ENCODE measurements at regions not wholly inside any gene's neighbourhood (a gene's known extent, or its start where the extent isn't known, plus 50 kb on each side); places are given as distances from the start of the nearest gene placed in this dataset.

- Histone ChIP-seq H3K36me3 (ENCODE audit: control insufficient read depth, insufficient read depth, low read length) (no peaks in the 10 kb centered on the region), H3K4me3 (ENCODE audit: low read length) (no peak overlapping the region), H3K27ac (ENCODE audit: low read length) (no peak overlapping the region), H3K4me1 (ENCODE audit: control insufficient read depth, insufficient read depth, low read length) (no peaks in the 10 kb centered on the region), H3K27me3 (ENCODE audit: control insufficient read depth, insufficient read depth, low read length) (no peaks in the 10 kb centered on the region), H3K9me3 (ENCODE audit: control insufficient read depth, insufficient read depth, low read length) (peaks cover 15% of the 10 kb centered on the region)
- peaks cover 0 to 4% of the 10 kb centered on the region in 2 donors for H3K27me3 Mint-ChIP-seq (ENCODE audit: low read depth in 2 of 2)
- no peak overlapping the region for H3K4me3 Mint-ChIP-seq
- WGBS (ENCODE audit: insufficient coverage), result 97% methylated on average over 5 of the region's 5 CpGs
- peaks cover 6% of the 10 kb centered on the region in 2 donors for H3K9me3 Mint-ChIP-seq
- peaks cover 13% of the 10 kb centered on the region for H3K36me3 Mint-ChIP-seq
- no peak for ATAC-seq
- no peak for DNase-seq
- TF ChIP-seq, protein P1, sequence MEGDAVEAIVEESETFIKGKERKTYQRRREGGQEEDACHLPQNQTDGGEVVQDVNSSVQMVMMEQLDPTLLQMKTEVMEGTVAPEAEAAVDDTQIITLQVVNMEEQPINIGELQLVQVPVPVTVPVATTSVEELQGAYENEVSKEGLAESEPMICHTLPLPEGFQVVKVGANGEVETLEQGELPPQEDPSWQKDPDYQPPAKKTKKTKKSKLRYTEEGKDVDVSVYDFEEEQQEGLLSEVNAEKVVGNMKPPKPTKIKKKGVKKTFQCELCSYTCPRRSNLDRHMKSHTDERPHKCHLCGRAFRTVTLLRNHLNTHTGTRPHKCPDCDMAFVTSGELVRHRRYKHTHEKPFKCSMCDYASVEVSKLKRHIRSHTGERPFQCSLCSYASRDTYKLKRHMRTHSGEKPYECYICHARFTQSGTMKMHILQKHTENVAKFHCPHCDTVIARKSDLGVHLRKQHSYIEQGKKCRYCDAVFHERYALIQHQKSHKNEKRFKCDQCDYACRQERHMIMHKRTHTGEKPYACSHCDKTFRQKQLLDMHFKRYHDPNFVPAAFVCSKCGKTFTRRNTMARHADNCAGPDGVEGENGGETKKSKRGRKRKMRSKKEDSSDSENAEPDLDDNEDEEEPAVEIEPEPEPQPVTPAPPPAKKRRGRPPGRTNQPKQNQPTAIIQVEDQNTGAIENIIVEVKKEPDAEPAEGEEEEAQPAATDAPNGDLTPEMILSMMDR (IDR thresholded peaks at IDR 0.05), result no peak
- H3K27ac Mint-ChIP-seq, result no peak overlapping the region
- intact Hi-C loops (cut with micrococcal nuclease), result no loop called here
- H3K4me1 Mint-ChIP-seq, result no peaks in the 10 kb centered on the region
These were observed 97.6 kb upstream of the TMEM178A start for GRCh38 chr2:39568116-39568515.

- peaks cover 8% of the 10 kb centered on the region for H3K36me3 Mint-ChIP-seq
- H3K4me3 Mint-ChIP-seq, result no peak overlapping the region
- 88% methylated on average over 3 of the region's 3 CpGs for WGBS (ENCODE audit: insufficient coverage)
- H3K27ac Mint-ChIP-seq, result no peak overlapping the region
- H3K9me3 Mint-ChIP-seq, result peaks cover 4 to 5% of the 10 kb centered on the region in 2 donors
- H3K27ac ChIP-seq (ENCODE audit: low read length), result no peak overlapping the region
- peaks cover 0 to 4% of the 10 kb centered on the region in 2 donors for H3K27me3 Mint-ChIP-seq (ENCODE audit: low read depth in 2 of 2)
- H3K36me3 ChIP-seq (ENCODE audit: control insufficient read depth, insufficient read depth, low read length), result no peaks in the 10 kb centered on the region
- no peak overlapping the region for H3K4me3 ChIP-seq (ENCODE audit: low read length)
- no peak for DNase-seq
- H3K4me1 Mint-ChIP-seq, result no peaks in the 10 kb centered on the region
- H3K27me3 ChIP-seq (ENCODE audit: control insufficient read depth, insufficient read depth, low read length), result no peaks in the 10 kb centered on the region
- H3K9me3 ChIP-seq (ENCODE audit: control insufficient read depth, insufficient read depth, low read length), result peaks cover 15% of the 10 kb centered on the region
- ATAC-seq, result no peak
- no peaks in the 10 kb centered on the region for H3K4me1 ChIP-seq (ENCODE audit: control insufficient read depth, insufficient read depth, low read length)
- intact Hi-C loops (cut with micrococcal nuclease), result no loop called here
- TF ChIP-seq, protein P1 (IDR thresholded peaks at IDR 0.05), result no peak
These were observed 97.1 kb upstream of the TMEM178A start for GRCh38 chr2:39568561-39569006.

DNA sequence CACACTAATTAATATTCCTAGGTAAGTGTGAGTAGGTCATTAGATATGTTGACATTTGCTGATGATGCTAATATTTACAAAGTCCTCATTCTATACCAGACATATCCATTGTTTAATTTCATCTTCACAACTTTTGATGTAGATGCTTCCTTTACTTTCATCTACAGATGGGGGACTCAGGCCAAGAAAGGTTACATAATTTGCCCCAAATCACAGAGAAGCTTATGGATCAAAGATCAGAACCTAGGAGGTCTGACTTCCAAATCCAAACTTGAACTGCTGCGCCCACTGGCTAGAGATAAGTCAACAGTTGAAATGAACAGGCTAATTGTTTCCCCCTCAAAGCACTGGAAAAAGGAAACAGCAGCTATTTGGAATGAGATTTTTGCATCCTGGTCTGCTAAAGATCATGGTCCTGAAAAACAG, 95.6 kb upstream of the TMEM178A start:
- no peak for DNase-seq
- Mint-ChIP-seq H3K4me1 (no peaks in the 10 kb centered on the region), H3K27me3 (ENCODE audit: low read depth in 2 of 2) (peaks cover 0 to 4% of the 10 kb centered on the region in 2 donors), H3K36me3 (no peaks in the 10 kb centered on the region), H3K9me3 (no peaks in the 10 kb centered on the region), H3K4me3 (no peak overlapping the region), H3K27ac (no peak overlapping the region)
- ATAC-seq, result no peak
- Histone ChIP-seq H3K9me3 (ENCODE audit: control insufficient read depth, insufficient read depth, low read length) (peaks cover 3% of the 10 kb centered on the region), H3K4me3 (ENCODE audit: low read length) (no peak overlapping the region), H3K36me3 (ENCODE audit: control insufficient read depth, insufficient read depth, low read length) (no peaks in the 10 kb centered on the region), H3K4me1 (ENCODE audit: control insufficient read depth, insufficient read depth, low read length) (no peaks in the 10 kb centered on the region), H3K27me3 (ENCODE audit: control insufficient read depth, insufficient read depth, low read length) (no peaks in the 10 kb centered on the region), H3K27ac (ENCODE audit: low read length) (no peak overlapping the region)
- WGBS (ENCODE audit: insufficient coverage), result 85% methylated on average over 1 of the region's 1 CpG
- TF ChIP-seq, protein P1 (IDR thresholded peaks at IDR 0.05), result no peak
- intact Hi-C loops (cut with micrococcal nuclease), result no loop called here

DNA sequence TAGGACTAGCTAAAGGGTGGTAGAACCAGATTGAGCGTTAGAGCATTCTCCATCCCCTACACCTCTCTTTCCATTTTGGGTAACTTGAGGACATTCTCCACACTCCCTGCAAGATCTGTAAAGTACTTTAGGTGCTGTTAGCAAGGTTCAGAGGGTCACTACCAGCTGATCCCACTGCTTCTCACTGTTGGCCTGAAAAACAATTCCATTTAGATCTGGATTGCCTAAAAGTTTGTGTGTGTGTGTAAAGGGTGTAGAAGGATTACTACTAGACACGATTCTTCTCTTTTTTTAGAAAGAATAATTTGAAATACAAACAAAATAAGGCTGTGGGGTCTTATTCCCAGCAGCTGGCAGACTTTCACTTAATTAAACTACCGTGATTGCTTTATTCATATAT, 95.1 kb upstream of the TMEM178A start:
- Mint-ChIP-seq H3K4me3 (no peak overlapping the region), H3K27ac (no peak overlapping the region), H3K9me3 (no peaks in the 10 kb centered on the region), H3K27me3 (ENCODE audit: low read depth in 2 of 2) (peaks cover 0 to 4% of the 10 kb centered on the region in 2 donors), H3K4me1 (no peaks in the 10 kb centered on the region), H3K36me3 (no peaks in the 10 kb centered on the region)
- TF ChIP-seq, protein P1 (IDR thresholded peaks at IDR 0.05), result no peak
- no peak overlapping the region for H3K4me3 ChIP-seq (ENCODE audit: low read length)
- no peaks in the 10 kb centered on the region for H3K27me3 ChIP-seq (ENCODE audit: control insufficient read depth, insufficient read depth, low read length)
- H3K36me3 ChIP-seq (ENCODE audit: control insufficient read depth, insufficient read depth, low read length), result no peaks in the 10 kb centered on the region
- intact Hi-C loops (cut with micrococcal nuclease), result no loop called here
- no peak for ATAC-seq
- no peak overlapping the region for H3K27ac ChIP-seq (ENCODE audit: low read length)
- no peak for DNase-seq
- no CpG with 5 or more reads among the region's 3 CpGs for WGBS (ENCODE audit: insufficient coverage)
- no peaks in the 10 kb centered on the region for H3K4me1 ChIP-seq (ENCODE audit: control insufficient read depth, insufficient read depth, low read length)
- H3K9me3 ChIP-seq (ENCODE audit: control insufficient read depth, insufficient read depth, low read length), result no peaks in the 10 kb centered on the region

All from natural killer cell (primary cell).